IPS DF 6.9 (cell line): ENCODE measurements at regions not wholly inside any gene's neighbourhood (a gene's known extent, or its start where the extent isn't known, plus 50 kb on each side); places are given as distances from the start of the nearest gene placed in this dataset.
"Not testable (repeated sequence)": the region's sequence is repeated elsewhere in the genome, so short reads cannot be mapped to it uniquely, and the experiment has no call there.

ENCODE experiments used
- DNase-seq: peaks from one replicate; pipeline ENCODE4 v3.0.0-alpha.2; 2013; ENCODE audit warnings: low read depth, low spot score
- H3K27ac ChIP-seq: one replicate; pipeline ENCODE4 v1.5.1; 2013; ENCODE audit warnings: low read length, control low read depth
- H3K27me3 ChIP-seq: 2 replicates; pipeline ENCODE4 v1.6.1; 2013; ENCODE audit warnings: mild to moderate bottlenecking, low read length; ENCODE audit not compliant: control insufficient read depth, insufficient read depth
- H3K36me3 ChIP-seq: 2 replicates; pipeline ENCODE4 v1.6.1; 2013; ENCODE audit warnings: low read length; ENCODE audit not compliant: control insufficient read depth, insufficient read depth
- H3K4me1 ChIP-seq: 2 replicates; pipeline ENCODE4 v1.6.1; 2013; ENCODE audit warnings: low read length; ENCODE audit not compliant: control insufficient read depth, insufficient read depth
- H3K4me3 ChIP-seq: 2 replicates; pipeline ENCODE4 v1.5.1; 2013; ENCODE audit warnings: mild to moderate bottlenecking, low read length
- H3K9me3 ChIP-seq: 2 replicates; pipeline ENCODE4 v1.6.1; 2013; ENCODE audit warnings: low read length, inconsistent platforms; ENCODE audit not compliant: control insufficient read depth, insufficient read depth
- WGBS: extraction: QIAGEN DNeasy Blood & Tissue Kit; methylation state at CpG from one replicate; pipeline ENCODE4 v1.1.7; 2013; ENCODE audit warnings: mixed read lengths, missing lambda C conversion rate; ENCODE audit not compliant: insufficient read length, insufficient coverage; 5-methylcytosine and 5-hydroxymethylcytosine counted together

- not testable (repeated sequence) for DNase-seq, H3K4me3 ChIP-seq, H3K36me3 ChIP-seq, H3K4me1 ChIP-seq, H3K27me3 ChIP-seq, H3K9me3 ChIP-seq, H3K27ac ChIP-seq
- no CpG with 5 or more reads among the region's 4 CpGs for WGBS
These were observed 1718.4 kb downstream of the SPATA31A7 start for GRCh38 chr9:62908271-62908670.

- not testable (repeated sequence) for H3K4me3 ChIP-seq, H3K27ac ChIP-seq, H3K27me3 ChIP-seq, H3K9me3 ChIP-seq, H3K36me3 ChIP-seq, DNase-seq, H3K4me1 ChIP-seq
- no CpG with 5 or more reads among the region's 8 CpGs for WGBS
These were observed 1719.6 kb downstream of the SPATA31A7 start for GRCh38 chr9:62909447-62909846.

GRCh38 chr9:62912278-62912677 is 1722.4 kb downstream of the SPATA31A7 start:
- WGBS: no CpG with 5 or more reads among the region's 4 CpGs
- H3K9me3 ChIP-seq: not testable (repeated sequence)

GRCh38 chr9:62915168-62915567 is 1725.3 kb downstream of the SPATA31A7 start:
- not testable (repeated sequence) for DNase-seq
- WGBS: no CpG with 5 or more reads among the region's 21 CpGs

More at GRCh38 chr9:62912278-62912677, 1722.4 kb downstream of the SPATA31A7 start:
- H3K27me3 ChIP-seq, DNase-seq, H3K36me3 ChIP-seq, H3K27ac ChIP-seq, H3K4me3 ChIP-seq, H3K4me1 ChIP-seq: not testable (repeated sequence)

GRCh38 chr9:62915661-62916060 is 1725.8 kb downstream of the SPATA31A7 start:
- DNase-seq, H3K36me3 ChIP-seq, H3K4me3 ChIP-seq, H3K27me3 ChIP-seq, H3K9me3 ChIP-seq, H3K4me1 ChIP-seq, H3K27ac ChIP-seq: not testable (repeated sequence)
- no CpG with 5 or more reads among the region's 32 CpGs for WGBS

More at GRCh38 chr9:62915168-62915567, 1725.3 kb downstream of the SPATA31A7 start:
- not testable (repeated sequence) for H3K4me3 ChIP-seq, H3K36me3 ChIP-seq, H3K9me3 ChIP-seq, H3K27ac ChIP-seq, H3K27me3 ChIP-seq, H3K4me1 ChIP-seq

GRCh38 chr9:62918648-62919385 is 1729.0 kb downstream of the SPATA31A7 start:
- H3K27me3 ChIP-seq, H3K36me3 ChIP-seq, H3K4me1 ChIP-seq, H3K9me3 ChIP-seq, DNase-seq, H3K4me3 ChIP-seq, H3K27ac ChIP-seq: not testable (repeated sequence)
- no CpG with 5 or more reads among the region's 3 CpGs for WGBS

GRCh38 chr9:62931484-62931883 is 1741.6 kb downstream of the SPATA31A7 start:
- H3K27me3 ChIP-seq, H3K36me3 ChIP-seq, H3K27ac ChIP-seq, H3K9me3 ChIP-seq, DNase-seq, H3K4me3 ChIP-seq, H3K4me1 ChIP-seq: not testable (repeated sequence)
- no CpG with 5 or more reads among the region's 4 CpGs for WGBS

- not testable (repeated sequence) for H3K4me3 ChIP-seq, H3K36me3 ChIP-seq, H3K27me3 ChIP-seq, H3K9me3 ChIP-seq, H3K4me1 ChIP-seq, H3K27ac ChIP-seq, DNase-seq
- WGBS: no CpG with 5 or more reads among the region's 2 CpGs
These were observed 1763.0 kb downstream of the SPATA31A7 start for GRCh38 chr9:62952840-62953239.
